ENCODE measurements at regions not wholly inside any gene's neighbourhood (a gene's known extent, or its start where the extent isn't known, plus 50 kb on each side); places are given as distances from the start of the nearest gene placed in this dataset.

DNA sequence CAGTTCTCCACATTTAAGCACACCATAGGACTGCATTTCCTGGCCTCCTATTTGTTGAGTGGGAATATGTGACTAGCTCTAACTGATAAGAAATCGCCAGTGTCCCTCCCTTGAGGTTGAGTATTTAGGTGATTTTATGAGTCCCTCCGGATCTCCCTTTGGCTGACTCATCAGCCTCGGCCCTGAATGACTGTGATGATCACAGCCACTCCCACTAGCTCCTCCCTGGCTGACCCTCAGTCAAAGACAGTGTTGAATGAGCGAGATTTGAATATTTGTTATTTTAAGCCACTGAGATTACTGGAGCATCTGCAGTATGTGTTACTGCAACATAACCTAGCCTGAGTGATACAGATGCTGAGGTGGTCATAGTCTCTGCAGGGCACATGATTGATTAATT is 515.3 kb downstream of the EPHB1 start:
- no peak for ATAC-seq

DNA sequence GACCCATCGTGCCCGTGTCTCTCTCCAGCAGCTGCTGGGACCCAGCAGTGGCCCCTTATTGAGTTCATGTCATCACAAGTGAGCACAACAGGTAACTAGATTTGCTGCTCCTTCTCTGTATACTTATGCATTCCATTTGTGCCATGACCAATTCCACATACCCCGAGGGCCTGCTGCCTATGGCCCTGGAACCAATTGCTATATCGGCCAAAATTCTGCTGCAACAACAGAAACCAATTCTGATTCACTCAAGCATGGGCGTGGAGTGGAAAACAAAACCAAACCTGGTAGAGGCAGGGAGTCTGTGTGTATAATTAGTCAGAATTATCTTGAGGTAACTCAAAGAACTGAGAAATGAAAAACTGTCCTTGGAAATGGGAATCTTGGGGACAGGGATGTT is 516.6 kb downstream of the EPHB1 start:
- ATAC-seq, result no peak

GRCh38 chr3:135314237-135314636 is 519.2 kb downstream of the EPHB1 start:
- ATAC-seq, result no peak

DNA sequence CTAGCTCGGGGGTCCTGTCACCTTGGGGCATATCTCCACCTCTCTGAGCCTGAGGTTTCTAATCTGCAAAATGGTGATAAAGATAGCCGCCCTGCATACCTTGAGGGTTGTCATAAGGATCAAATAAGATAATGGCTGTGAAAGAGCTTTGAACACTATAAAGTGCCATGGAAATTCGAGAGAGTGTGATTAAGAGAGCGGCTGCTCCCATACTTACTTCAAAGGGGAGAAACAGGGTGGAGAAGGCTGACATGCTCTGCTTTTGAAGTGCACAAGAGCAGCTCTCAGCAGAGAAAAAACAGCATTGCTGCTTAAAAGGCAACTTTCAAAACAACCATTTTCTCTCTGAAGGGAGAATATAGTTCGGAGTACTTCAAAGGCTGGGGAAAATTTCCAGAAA is 529.2 kb downstream of the EPHB1 start:
- no peak for ATAC-seq

- ATAC-seq, result no peak
These were observed 530.0 kb downstream of the EPHB1 start for GRCh38 chr3:135325096-135325495.

- no peak for ATAC-seq
These were observed 530.7 kb downstream of the EPHB1 start for GRCh38 chr3:135325726-135326235.

DNA sequence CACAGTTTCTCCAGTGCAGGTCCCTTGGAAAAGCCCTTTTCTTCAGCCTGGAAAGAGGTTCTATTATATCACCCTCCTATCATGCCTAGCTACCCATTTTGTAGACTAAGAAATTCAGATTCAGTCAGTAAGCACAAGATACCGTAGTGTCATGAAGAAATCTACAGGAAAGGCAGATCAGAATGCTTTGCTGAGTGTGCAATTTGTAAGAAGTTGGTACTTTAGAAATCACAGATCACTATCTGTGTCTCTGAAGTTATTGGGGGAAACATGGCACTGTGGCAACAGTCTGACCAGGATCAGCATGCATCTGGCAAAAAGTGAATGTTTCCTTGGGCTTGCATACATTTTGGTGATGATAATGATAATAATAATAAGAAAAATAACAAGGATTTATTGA is 531.8 kb downstream of the EPHB1 start:
- ATAC-seq, result no peak

GRCh38 chr3:135328036-135328435 is 533.0 kb downstream of the EPHB1 start:
- ATAC-seq, result no peak

DNA sequence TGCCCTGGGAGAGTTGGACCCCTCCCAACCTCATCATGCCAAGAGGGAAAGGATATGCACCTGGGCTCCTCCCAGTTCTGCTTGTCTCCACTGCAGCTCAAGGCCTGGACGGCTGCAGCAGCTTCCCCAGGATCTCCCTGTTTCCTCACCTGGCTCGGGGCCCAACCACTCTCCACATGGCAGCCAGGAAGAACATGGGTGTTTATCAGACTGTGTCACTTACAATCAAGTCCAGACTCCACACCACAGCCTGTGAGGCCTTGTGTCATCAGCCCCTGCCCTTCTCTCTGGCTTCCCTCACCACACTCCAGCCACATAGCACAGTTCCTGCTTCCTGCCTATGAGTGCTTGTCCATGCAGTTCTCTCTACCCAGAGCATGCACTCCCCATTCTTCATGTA is 534.4 kb downstream of the EPHB1 start:
- no peak for ATAC-seq

DNA sequence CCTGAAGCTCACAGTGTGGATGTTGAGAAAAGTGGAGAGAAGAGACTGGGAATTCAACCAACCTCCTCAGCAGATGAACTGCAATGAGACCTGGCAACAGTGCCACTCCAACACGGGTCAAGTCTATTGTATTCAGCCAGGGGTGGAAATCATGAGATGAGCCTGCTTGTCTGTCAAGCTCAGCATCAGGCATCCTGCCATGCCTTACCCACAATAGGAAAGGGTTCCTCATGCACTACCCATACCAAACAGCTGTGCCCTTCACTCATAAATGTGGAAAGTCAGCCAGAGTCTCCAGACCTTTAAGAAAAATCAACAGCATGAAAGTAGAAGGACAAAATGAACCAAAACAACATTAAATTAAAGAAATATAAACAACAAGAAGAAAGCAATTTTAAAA is 542.1 kb downstream of the EPHB1 start:
- no peak for ATAC-seq

- ATAC-seq, result no peak
These were observed 553.6 kb downstream of the EPHB1 start for GRCh38 chr3:135348690-135349089.

GRCh38 chr3:135349254-135349948 is 554.3 kb downstream of the EPHB1 start:
- ATAC-seq, result no peak

GRCh38 chr3:135352213-135352612 is 557.2 kb downstream of the EPHB1 start:
- ATAC-seq, result no peak

DNA sequence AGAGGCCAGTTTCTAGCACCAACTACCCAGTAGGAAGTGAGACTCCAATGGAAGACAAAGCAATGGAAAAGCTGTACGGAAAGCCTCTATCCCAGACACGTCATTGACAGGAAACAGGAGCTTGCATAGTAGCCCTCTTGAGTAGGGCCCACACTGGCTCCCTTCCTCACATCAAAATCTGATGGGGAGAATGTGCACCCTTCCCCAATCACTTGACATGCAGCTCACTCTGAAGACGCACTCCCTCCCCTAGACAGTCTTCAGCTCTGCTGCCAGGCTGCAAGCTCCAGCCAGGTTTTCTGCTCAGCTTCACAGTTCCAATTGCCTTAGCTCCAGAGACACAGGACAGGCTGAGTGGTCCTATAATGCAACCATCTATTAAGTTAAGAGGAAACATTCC is 567.8 kb downstream of the EPHB1 start:
- no peak for ATAC-seq

- no peak for ATAC-seq
These were observed 569.6 kb downstream of the EPHB1 start for GRCh38 chr3:135364676-135365075.

DNA sequence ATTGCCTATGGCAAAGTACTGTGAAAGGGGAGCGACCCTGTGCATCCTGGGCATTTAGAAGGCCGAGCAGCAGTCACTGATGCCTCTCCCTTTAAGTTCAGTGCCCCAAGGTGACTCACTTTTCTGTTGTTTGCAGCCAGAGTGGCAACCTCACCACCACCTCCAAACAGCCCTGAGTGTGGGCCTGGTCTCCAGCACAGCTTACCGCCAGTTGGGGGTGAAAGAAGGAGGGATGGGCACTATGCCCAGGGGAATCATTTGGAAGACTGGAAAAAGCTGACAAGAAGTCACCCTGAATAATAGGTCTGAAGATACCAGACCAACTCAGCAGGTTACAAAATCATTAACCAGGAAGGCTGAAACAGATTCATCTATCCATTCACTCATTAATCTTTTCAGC is 571.8 kb downstream of the EPHB1 start:
- ATAC-seq, result no peak

- ATAC-seq, result no peak
These were observed 573.3 kb downstream of the EPHB1 start for GRCh38 chr3:135368316-135368715.

- no peak for ATAC-seq
These were observed 573.7 kb downstream of the EPHB1 start for GRCh38 chr3:135368781-135369180.

DNA sequence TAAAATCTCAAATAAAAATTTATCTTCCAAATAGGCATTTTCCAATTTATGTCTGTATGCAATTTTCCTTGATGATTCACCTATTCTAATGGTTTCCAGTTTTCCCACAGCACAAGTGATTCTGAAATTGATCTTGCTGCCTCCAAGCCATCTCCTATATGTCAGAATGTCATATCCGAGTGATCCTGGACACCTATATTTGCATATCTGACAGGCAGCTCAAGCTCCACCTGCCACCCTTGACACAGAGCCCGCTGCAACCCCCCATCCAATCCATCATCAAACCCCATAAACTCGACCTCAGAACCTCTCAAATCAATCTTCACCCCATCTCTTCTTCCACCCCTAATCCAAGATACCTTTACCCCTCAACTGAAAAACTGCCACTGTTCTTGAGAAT is 579.5 kb downstream of the EPHB1 start:
- no peak for ATAC-seq

DNA sequence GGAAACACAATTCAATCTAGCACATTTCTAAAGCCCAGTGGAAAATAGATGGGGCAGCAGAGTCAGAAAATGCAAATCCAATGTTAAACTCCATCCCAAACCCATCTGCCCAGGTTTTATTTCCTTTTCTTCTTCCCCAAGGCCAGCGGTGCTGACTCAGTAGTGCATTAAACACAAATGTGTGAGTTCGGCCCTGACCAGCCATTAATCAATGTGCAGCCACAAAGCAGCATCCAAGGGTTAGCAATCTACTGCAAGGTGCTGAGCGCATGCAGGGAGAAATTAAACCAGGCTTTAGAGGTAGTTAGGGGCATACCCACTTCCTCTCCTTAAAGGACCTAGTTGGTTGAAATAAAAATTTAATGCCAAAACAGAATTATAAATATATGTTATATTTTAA is 583.3 kb upstream of the PPP2R3A start:
- ATAC-seq, result no peak

GRCh38 chr3:135382621-135383020 is 582.9 kb upstream of the PPP2R3A start:
- ATAC-seq, result no peak

DNA sequence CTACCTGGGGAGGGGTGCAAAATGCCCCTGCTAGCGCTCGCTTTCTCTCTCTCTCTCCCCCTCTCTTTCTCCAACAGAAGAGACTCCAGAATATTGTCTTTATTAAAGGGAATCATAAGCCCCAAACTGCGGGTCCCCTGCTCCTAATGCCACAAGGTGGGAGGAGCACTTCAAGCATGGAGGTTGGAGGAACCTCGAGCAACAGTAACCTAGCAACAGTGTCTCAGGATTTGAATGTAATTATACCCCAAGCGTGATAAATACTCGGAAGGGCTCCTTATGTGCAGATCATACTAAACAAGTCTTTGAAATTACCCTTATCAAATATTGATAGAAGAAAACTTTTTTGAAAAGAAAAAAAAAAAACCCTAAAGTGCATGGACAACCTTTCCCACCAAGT is 582.2 kb upstream of the PPP2R3A start:
- no peak for ATAC-seq

DNA sequence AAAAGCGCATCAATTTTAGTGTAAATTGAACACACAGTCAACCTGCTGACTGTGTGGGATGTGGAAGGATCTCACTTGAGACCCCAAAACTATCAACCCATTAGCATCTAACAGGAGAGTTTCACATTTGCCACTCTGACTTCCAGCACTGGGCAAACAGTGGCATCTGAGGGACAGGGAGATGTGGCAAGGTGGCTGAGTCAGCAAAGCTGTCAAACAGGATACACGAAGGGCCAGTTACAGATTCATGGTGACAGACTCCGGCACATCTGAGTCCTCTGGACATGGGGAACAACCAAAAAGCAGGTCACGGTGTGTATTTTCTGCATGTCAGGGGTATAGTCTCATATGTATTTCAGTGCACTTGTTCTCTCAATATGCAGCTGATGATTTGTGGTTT is 573.4 kb upstream of the PPP2R3A start:
- ATAC-seq, result no peak

DNA sequence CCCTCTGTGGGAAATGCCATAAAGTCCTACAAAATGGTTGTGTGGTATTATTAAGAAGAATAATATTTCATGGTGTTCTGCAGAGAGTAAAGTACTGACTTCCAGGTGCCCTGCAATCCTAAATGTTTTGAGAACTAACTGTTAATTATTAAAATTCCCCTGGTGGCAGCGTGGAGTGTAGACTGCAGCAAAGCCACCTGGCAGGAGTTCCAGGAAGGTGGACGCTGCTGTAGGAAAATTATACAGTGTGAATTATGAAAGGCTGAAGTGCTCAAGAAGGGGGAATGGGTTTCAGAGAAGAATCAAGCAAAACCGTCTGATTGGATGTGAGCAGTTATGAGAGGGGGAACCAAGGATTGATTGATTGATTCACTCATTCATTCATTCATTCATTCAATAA is 572.4 kb upstream of the PPP2R3A start:
- ATAC-seq, result no peak

- no peak for ATAC-seq
These were observed 571.5 kb upstream of the PPP2R3A start for GRCh38 chr3:135393898-135394525.
